ENCODE measurements at regions not wholly inside any gene's neighbourhood (a gene's known extent, or its start where the extent isn't known, plus 50 kb on each side); places are given as distances from the start of the nearest gene placed in this dataset.

DNA sequence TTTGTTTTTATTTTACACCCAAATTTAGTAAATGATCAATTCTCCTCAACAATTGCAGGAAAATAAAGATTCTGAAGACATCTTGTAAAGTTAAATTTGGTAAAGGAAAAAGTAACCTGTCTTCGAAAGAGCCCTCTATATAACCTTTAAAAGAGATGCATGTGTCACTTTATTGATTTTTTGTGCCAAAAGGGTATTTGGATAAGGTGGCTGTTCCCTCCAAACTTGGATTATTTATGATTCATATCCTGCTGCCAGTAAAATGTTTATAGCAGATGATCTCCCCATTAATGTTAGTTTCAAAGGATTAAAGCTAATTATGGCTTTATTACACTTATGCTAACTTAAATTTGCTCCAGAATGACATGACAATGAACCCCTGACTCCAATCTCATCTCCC is 98.8 kb downstream of the DUSP6 start:
- TF ChIP-seq CTCF (IDR thresholded peaks at IDR 0.05) (no peak), EP300 (IDR thresholded peaks at IDR 0.05; ENCODE audit: borderline replicate concordance in 1 of 2, low read depth in 1 of 2, low read length in 1 of 2) (no peak), POLR2AphosphoS5 (IDR thresholded peaks at IDR 0.05; ENCODE audit: low read depth, low read length) (no peak)
